NT2/D1 (cell line): ENCODE measurements at regions not wholly inside any gene's neighbourhood (a gene's known extent, or its start where the extent isn't known, plus 50 kb on each side); places are given as distances from the start of the nearest gene placed in this dataset.

Source experiments
- DNase-seq: peaks from one replicate; pipeline ENCODE4 v3.0.0-alpha.2; 2011; ENCODE audit warnings: low read depth, low spot score
- H3K27me3 ChIP-seq: 2 replicates; pipeline ENCODE4 v1.6.0; 2011; ENCODE audit warnings: mild to moderate bottlenecking; ENCODE audit not compliant: insufficient read length, insufficient read depth
- H3K36me3 ChIP-seq: 2 replicates; pipeline ENCODE4 v1.6.1; 2011; ENCODE audit warnings: mild to moderate bottlenecking, low read length, mixed read lengths; ENCODE audit not compliant: insufficient read depth, insufficient read length
- H3K4me1 ChIP-seq: 2 replicates; pipeline ENCODE4 v1.5.1; 2011; ENCODE audit not compliant: insufficient read depth, insufficient read length
- H3K4me3 ChIP-seq: 2 replicates; pipeline ENCODE4 v1.5.1; 2011; ENCODE audit warnings: low read depth; ENCODE audit not compliant: insufficient read length
- H3K9ac ChIP-seq: 2 replicates; pipeline ENCODE4 v1.6.0; 2011; ENCODE audit warnings: low read depth; ENCODE audit not compliant: insufficient read length
- H3K9me3 ChIP-seq: 2 replicates; pipeline ENCODE4 v1.5.1; 2011; ENCODE audit warnings: mild to moderate bottlenecking, low read length; ENCODE audit not compliant: insufficient read depth
- SUZ12 ChIP-seq: IDR thresholded peaks from 2 replicates; pipeline ENCODE4 v1.6.1; 2011; ENCODE audit not compliant: insufficient read length, insufficient read depth; ENCODE audit errors: extremely low read depth
- YY1 ChIP-seq: IDR thresholded peaks from 2 replicates; pipeline ENCODE4 v1.6.1; 2011; ENCODE audit not compliant: insufficient read length, insufficient read depth
- ZNF274 ChIP-seq: IDR thresholded peaks from 2 replicates; pipeline ENCODE4 v1.6.1; 2011; ENCODE audit warnings: mild to moderate bottlenecking, low read depth, low read length

- Histone ChIP-seq H3K27me3 (no peaks in the 10 kb centered on the region), H3K9me3 (no peaks in the 10 kb centered on the region), H3K9ac (no peak overlapping the region), H3K4me1 (no peaks in the 10 kb centered on the region), H3K36me3 (no peaks in the 10 kb centered on the region), H3K4me3 (no peak overlapping the region)
- DNase-seq = no peak
- no peak for TF ChIP-seq YY1
- TF ChIP-seq SUZ12 = no peak
- no peak for TF ChIP-seq ZNF274
These were observed 153.8 kb upstream of the SETBP1 start for GRCh38 chr18:44526705-44527415.

GRCh38 chr18:44533071-44533470 lies 147.6 kb upstream of the SETBP1 start:
- no peaks in the 10 kb centered on the region for H3K4me1 ChIP-seq
- no peak overlapping the region for H3K9ac ChIP-seq
- H3K9me3 ChIP-seq = no peaks in the 10 kb centered on the region
- no peak for DNase-seq
- H3K27me3 ChIP-seq = no peaks in the 10 kb centered on the region
- no peak for TF ChIP-seq YY1
- H3K36me3 ChIP-seq = no peaks in the 10 kb centered on the region
- H3K4me3 ChIP-seq = no peak overlapping the region

- no peaks in the 10 kb centered on the region for H3K36me3 ChIP-seq
- H3K4me3 ChIP-seq = no peak overlapping the region
- no peak for DNase-seq
- no peak for TF ChIP-seq SUZ12
- no peak for TF ChIP-seq ZNF274
- no peak for TF ChIP-seq YY1
- no peaks in the 10 kb centered on the region for H3K27me3 ChIP-seq
- H3K9ac ChIP-seq = no peak overlapping the region
- no peaks in the 10 kb centered on the region for H3K4me1 ChIP-seq
- no peaks in the 10 kb centered on the region for H3K9me3 ChIP-seq
These were observed 144.6 kb upstream of the SETBP1 start for GRCh38 chr18:44536046-44536445.

- no peaks in the 10 kb centered on the region for H3K9me3 ChIP-seq
- no peaks in the 10 kb centered on the region for H3K4me1 ChIP-seq
- no peak overlapping the region for H3K4me3 ChIP-seq
- TF ChIP-seq ZNF274 (no peak), SUZ12 (no peak), YY1 (no peak)
- no peak overlapping the region for H3K9ac ChIP-seq
- DNase-seq = no peak
- H3K36me3 ChIP-seq = no peaks in the 10 kb centered on the region
- H3K27me3 ChIP-seq = no peaks in the 10 kb centered on the region
These were observed 144.1 kb upstream of the SETBP1 start for GRCh38 chr18:44536619-44537018.

GRCh38 chr18:44537526-44537925 lies 143.2 kb upstream of the SETBP1 start:
- H3K9me3 ChIP-seq = no peaks in the 10 kb centered on the region
- no peaks in the 10 kb centered on the region for H3K36me3 ChIP-seq
- peak; percentile 20 for DNase-seq
- H3K9ac ChIP-seq = no peak overlapping the region
- no peak for TF ChIP-seq YY1
- TF ChIP-seq SUZ12 = no peak
- no peak for TF ChIP-seq ZNF274
- H3K4me3 ChIP-seq = no peak overlapping the region
- H3K4me1 ChIP-seq = no peaks in the 10 kb centered on the region
- H3K27me3 ChIP-seq = no peaks in the 10 kb centered on the region

GRCh38 chr18:44539926-44540325 lies 140.8 kb upstream of the SETBP1 start:
- DNase-seq = no peak
- H3K36me3 ChIP-seq = no peaks in the 10 kb centered on the region
- no peaks in the 10 kb centered on the region for H3K4me1 ChIP-seq
- no peak overlapping the region for H3K9ac ChIP-seq
- TF ChIP-seq SUZ12 (no peak), ZNF274 (no peak), YY1 (no peak)
- no peaks in the 10 kb centered on the region for H3K9me3 ChIP-seq
- no peaks in the 10 kb centered on the region for H3K27me3 ChIP-seq
- no peak overlapping the region for H3K4me3 ChIP-seq

- DNase-seq = no peak
- H3K4me1 ChIP-seq = no peaks in the 10 kb centered on the region
- H3K9me3 ChIP-seq = no peaks in the 10 kb centered on the region
- TF ChIP-seq YY1 = no peak
- no peak for TF ChIP-seq ZNF274
- TF ChIP-seq SUZ12 = no peak
- H3K4me3 ChIP-seq = no peak overlapping the region
- H3K27me3 ChIP-seq = no peaks in the 10 kb centered on the region
- H3K9ac ChIP-seq = no peak overlapping the region
- H3K36me3 ChIP-seq = no peaks in the 10 kb centered on the region
These were observed 139.5 kb upstream of the SETBP1 start for GRCh38 chr18:44541159-44541558.
